ENCODE measurements at regions not wholly inside any gene's neighbourhood (a gene's known extent, or its start where the extent isn't known, plus 50 kb on each side); places are given as distances from the start of the nearest gene placed in this dataset.

DNA sequence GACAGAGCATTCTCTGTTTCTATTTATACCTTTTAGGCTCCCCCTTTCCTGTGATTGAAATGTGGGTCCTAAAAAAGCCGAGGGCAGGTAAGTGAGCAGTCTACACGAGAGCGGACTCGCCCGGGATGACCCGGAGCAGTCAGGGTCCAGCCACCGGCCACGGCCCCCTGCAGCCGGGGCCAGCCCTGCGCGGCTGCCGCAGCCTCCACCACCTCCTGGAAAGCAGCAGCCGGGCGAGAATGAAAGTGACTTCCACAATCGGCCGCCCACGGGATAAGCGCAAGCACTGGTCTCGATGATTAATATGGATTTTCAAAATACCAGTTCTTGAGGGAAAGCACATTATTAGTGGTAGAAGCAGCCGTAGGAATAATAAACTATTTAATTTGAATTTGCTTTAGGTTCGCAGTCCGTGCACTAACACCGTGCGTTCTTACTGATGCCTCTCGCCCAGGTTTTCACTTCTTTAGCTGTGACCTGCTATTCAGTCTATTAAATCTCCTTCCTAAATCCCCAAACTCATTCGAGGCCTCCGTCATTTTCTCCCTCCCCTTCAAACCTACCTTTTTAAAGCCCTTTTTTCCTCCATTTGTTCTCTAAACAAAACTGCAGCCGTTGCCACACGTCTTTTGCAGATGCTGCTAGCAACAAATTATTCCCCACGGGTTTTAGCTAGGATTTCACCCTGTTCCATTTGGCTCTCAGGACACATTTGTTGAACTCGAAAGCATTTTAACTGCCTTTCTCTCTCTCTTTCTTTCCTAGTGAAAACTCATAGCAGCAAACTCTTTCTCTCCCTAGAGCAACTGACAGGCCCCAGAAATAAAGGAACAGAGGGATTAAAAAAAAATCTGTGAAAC is 1015.1 kb upstream of the PIK3C3 start:
- no peak for DNase-seq (ENCODE audit: low spot score)

DNA sequence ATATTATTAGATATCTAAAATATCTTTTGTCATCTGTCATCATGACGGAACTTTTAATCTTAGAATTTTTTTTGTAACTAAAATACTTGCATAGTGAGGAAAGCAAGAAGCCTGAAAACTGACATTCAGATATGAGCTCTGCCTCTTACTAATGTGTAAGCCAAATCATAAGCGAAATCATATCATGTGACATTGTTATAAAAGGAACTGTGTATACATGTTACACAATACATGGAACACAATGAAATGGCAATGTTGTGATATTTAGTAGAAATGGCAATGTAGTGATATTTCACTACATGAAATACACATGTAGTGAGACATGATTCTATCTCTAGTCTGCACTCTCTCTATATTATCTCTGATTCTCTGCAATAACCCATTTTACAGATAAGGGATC is 1016.4 kb upstream of the PIK3C3 start:
- DNase-seq (ENCODE audit: low spot score): no peak

DNA sequence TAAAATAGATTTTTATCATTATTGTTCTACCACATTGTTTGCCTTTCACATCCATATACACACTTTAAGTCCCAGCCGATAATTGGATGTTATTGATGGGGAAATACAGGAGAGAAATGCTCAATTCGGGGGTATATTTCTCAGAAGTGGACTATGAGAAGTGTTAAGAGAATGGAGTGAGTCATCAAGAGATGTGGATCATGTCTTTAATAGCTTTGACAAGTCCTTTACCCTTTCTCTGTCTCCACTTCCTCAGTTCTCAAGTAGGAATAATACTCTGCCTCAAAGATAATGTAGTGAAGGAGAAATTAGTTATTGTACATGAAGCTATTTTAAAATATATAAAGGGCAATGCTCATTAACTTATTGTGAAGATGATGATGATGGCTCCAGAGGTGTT is 1017.6 kb upstream of the PIK3C3 start:
- DNase-seq (ENCODE audit: low spot score): no peak

- DNase-seq (ENCODE audit: low spot score): peak; percentile 7
Measured at GRCh38 chr18:40935423-40935822, 1019.6 kb upstream of the PIK3C3 start.

DNA sequence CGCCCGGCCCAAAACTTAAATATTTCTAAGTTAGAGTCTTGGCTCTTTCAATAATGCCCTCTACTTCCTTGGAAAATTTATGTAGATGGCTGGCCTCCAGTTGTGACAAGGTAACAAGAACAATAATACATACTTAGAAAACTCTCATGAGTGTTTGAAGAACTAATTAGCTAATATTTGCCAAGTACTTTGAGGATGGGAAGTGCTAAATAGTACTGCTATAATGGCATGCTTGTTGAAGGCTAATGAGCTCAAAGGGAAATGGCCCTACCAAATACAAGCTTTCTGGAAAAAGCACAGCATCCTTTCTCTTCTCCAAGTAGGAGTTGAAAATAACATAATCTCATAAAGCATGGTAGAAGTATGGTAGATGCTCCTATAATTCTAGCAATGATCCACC is 1022.2 kb upstream of the PIK3C3 start:
- no peak for DNase-seq (ENCODE audit: low spot score)

DNA sequence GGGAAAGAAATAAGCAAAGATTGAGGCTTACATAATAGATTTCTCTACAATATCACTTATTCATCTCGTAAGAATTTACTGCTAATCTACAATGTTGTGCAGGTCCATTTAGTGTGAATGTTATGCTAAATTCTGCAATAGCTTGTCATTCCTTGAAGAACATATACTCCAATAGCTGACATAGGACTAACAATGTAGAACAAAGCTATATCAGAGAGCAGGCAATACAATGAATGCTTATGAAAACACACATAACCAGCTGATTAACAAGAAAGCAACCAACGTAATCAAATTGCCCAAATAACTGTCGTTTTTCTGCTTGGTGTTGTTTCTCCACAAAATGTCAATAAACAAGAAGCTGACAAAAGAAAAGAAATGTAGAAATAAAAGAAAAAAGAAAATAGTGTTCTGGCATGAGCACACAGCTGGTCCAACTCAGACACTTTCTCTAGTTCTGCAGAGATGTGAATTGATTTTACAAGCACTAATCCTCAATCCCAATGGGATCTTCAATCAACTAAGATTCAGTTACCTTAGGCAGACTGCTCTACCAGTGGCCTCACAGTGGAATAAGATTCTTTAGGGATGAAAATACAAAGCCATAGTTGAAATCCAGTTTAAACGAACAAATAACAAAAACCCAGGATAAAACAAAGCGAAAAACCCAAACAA is 1024.7 kb upstream of the PIK3C3 start:
- no peak for DNase-seq (ENCODE audit: low spot score)

GRCh38 chr18:40929399-40929798 is 1025.6 kb upstream of the PIK3C3 start:
- DNase-seq (ENCODE audit: low spot score): no peak

DNA sequence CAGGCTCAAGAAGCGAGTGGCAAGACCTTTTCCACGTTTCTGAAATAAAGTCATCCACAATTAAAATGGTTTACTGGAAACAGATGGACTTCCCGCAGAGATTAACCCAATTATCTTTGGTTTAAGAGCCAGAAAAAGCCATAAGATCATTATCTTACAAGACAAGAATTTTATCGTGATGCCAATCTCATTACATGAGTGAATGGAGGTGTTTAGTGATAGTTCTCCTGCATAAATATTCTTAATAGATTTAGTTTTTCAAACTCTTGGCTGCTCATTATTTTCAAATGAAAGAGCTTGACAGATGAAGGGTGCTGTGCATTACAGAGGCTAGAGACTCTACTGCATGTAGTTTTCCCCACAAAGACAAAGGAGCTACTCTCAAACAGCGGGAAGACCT is 1028.4 kb upstream of the PIK3C3 start:
- DNase-seq (ENCODE audit: low spot score): no peak

DNA sequence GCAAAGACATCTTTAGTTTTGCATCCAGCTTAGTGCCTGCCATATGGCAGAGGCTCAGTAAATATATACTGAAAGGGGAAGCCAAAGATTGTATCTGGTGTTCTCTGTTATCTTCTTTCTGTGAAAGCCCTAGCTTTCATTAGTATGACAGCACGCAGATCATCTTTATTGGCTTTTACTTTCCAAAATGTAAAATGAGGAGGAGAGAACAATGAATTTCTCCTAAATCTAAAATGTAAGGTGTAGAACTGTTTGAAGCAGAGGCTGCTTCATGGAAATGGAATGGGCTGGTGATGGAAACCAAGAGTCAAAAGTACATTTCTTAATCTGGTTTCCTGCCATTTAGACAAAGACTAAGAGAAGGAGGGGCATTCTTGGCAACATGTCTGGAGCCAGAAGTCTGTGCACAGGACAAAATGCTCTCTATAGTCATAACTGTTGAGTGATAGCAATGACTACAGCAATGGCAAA is 1029.9 kb upstream of the PIK3C3 start:
- DNase-seq (ENCODE audit: low spot score): no peak

GRCh38 chr18:40921845-40922629 is 1033.0 kb upstream of the PIK3C3 start:
- DNase-seq (ENCODE audit: low spot score): no peak

- DNase-seq (ENCODE audit: low spot score): no peak
Measured at GRCh38 chr18:40917056-40917455, 1038.0 kb upstream of the PIK3C3 start.

- no peak for DNase-seq (ENCODE audit: low spot score)
Measured at GRCh38 chr18:40915724-40916123, 1039.3 kb upstream of the PIK3C3 start.

GRCh38 chr18:40911582-40912254 is 1043.3 kb upstream of the PIK3C3 start:
- no peak for DNase-seq (ENCODE audit: low spot score)

DNA sequence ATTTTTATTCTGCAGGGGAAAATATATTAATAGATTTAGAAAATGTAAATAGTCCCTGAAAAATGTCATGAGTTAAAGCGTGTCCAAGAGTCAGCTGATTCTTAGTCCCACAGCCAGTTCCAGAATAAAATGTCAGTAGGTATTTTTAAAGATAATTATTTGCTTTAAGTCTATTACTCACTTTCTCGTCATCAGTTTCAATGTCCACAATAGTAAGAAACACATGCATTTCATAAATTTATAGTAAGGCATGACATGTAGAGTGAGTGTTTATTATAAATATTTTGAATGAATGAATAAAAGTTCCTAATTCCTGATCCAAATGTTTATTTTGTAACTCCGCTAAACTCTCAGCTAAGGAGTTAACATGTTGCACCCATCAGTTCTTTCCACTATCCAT is 1044.0 kb upstream of the PIK3C3 start:
- no peak for DNase-seq (ENCODE audit: low spot score)

DNA sequence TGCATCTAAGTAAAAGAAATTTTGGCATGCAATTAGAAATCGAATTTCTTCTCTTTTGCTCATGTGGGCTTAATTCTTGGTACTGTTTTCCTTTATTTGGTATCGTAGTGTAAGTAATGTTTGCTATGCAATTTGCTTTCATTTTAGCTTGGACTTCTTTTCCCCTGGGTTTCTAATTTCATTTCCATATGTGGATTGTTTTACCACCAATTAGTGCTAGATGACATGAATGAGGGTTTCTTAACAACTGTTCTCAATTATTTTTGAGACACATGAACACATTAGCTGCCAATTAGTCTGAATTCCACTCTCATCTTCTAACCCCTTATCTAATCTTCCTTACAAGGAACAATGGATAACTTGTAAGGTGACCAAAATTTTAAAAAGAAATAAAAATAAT is 1047.2 kb upstream of the PIK3C3 start:
- DNase-seq (ENCODE audit: low spot score): no peak

GRCh38 chr18:40904295-40904694 is 1050.7 kb upstream of the PIK3C3 start:
- DNase-seq (ENCODE audit: low spot score): no peak

- DNase-seq (ENCODE audit: low spot score): no peak
Measured at GRCh38 chr18:40902436-40902835, 1052.6 kb upstream of the PIK3C3 start.

GRCh38 chr18:40897884-40898283 is 1057.2 kb upstream of the PIK3C3 start:
- no peak for DNase-seq (ENCODE audit: low spot score)

GRCh38 chr18:40883271-40883670 is 1071.8 kb upstream of the PIK3C3 start:
- no peak for DNase-seq (ENCODE audit: low spot score)

DNA sequence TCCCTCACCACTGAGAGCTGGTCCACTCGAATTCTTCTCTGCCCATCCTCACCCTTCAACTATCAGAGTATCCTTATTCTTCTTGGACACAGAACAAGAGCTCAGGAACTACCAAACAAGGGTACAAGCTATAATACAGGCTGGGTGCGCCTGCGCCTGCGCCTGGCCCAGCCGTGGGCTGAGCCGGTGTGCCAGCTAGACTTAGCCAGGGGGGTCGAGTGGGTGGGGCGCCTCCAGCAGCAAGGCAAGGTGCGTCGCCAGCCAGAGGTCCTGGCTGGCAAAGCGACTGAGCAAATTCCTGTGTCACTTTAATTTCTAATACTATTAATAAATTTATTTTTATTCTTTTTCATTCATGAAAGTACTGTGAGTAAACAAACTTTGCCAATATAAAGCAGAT is 1072.6 kb upstream of the PIK3C3 start:
- no peak for DNase-seq (ENCODE audit: low spot score)

- DNase-seq (ENCODE audit: low spot score): no peak
Measured at GRCh38 chr18:40878371-40878770, 1076.7 kb upstream of the PIK3C3 start.

DNA sequence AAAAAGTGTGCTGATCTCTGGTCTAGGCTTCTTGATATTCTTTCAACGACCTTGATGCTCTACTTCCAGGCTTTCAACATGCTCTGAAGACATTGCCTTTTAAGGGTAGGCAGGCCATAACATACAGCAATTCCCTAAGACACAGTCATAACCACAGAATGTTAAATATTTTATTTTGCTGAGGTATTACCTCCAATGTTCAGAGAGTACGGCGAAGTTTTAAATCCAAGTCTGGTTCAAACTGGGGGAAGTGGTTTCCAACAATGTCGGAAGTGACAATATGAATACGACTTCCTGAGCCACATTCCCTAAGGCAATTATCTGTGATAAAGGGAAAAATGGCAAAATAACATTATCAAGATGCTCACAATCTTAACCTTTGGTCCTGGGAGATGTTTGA is 1077.9 kb upstream of the PIK3C3 start:
- DNase-seq (ENCODE audit: low spot score): no peak

Measured in globus pallidus (tissue), 1 donor.